ENCODE measurements at regions not wholly inside any gene's neighbourhood (a gene's known extent, or its start where the extent isn't known, plus 50 kb on each side); places are given as distances from the start of the nearest gene placed in this dataset.
A peak's percentile ranks its signal among the peaks of the same experiment; 100 is the strongest.

GRCh38 chr2:19114754-19115231, 243.6 kb downstream of the OSR1 start:
- Histone ChIP-seq H3K9me3 (replicated peaks in 1 of 2; ENCODE audit: control insufficient read depth in 1 of 2, insufficient read depth in 1 of 2, low read length in 2 of 2) (peaks cover 0 to 15% of the 10 kb centered on the region in 2 donors), H3K79me2 (ENCODE audit: insufficient read depth, low read length) (no peaks in the 10 kb centered on the region), H3K9ac (ENCODE audit: insufficient read depth, low read length, poor library complexity, severe bottlenecking) (no peak overlapping the region), H4K20me1 (ENCODE audit: insufficient read depth, low read length) (no peaks in the 10 kb centered on the region), H2AFZ (ENCODE audit: insufficient read depth, low read depth, low read length, poor library complexity, severe bottlenecking) (no peak overlapping the region), H3K27ac (ENCODE audit: low read depth in 1 of 2, low read length in 2 of 2) (no peak overlapping the region), H3K4me1 (ENCODE audit: control insufficient read depth in 1 of 2, insufficient read depth in 2 of 2, low read length in 2 of 2) (no peaks in the 10 kb centered on the region), H3K4me3 (replicated peaks in 1 of 3; ENCODE audit: low read depth in 2 of 3, low read length in 3 of 3) (no peak overlapping the region), H3K27me3 (ENCODE audit: control insufficient read depth in 2 of 2, insufficient read depth in 2 of 2, low read length in 2 of 2) (no peaks in the 10 kb centered on the region), H3K36me3 (replicated peaks in 1 of 2; ENCODE audit: control insufficient read depth in 1 of 2, insufficient read depth in 2 of 2, low read length in 2 of 2) (no peaks in the 10 kb centered on the region), H3K4me2 (replicated peaks; ENCODE audit: extremely low read depth, low read length, poor library complexity, severe bottlenecking) (no peak overlapping the region)
- intact Hi-C loops (cut with micrococcal nuclease), result no loop called here
- H3K36me3 Mint-ChIP-seq, result no peaks in the 10 kb centered on the region
- H3K27me3 Mint-ChIP-seq (ENCODE audit: low read depth in 3 of 3), result peaks cover 0 to 4% (median 3%) of the 10 kb centered on the region in 3 donors
- TF ChIP-seq CTCF (IDR thresholded peaks at IDR 0.05), result no peak
- H3K4me3 Mint-ChIP-seq, result peak overlapping the region in 1 of 2 donors; percentile 9
- no peaks in the 10 kb centered on the region for H3K4me1 Mint-ChIP-seq
- H3K27ac Mint-ChIP-seq, result no peak overlapping the region
- H3K9me3 Mint-ChIP-seq, result peaks cover 2 to 21% (median 8%) of the 10 kb centered on the region in 7 donors
- DNase-seq, result no peak

- no peak overlapping the region for H2AFZ ChIP-seq (ENCODE audit: insufficient read depth, low read depth, low read length, poor library complexity, severe bottlenecking)
- no peak overlapping the region for H3K9ac ChIP-seq (ENCODE audit: insufficient read depth, low read length, poor library complexity, severe bottlenecking)
- Mint-ChIP-seq H3K4me1 (no peaks in the 10 kb centered on the region), H3K27ac (no peak overlapping the region), H3K4me3 (no peak overlapping the region), H3K9me3 (peaks cover 2 to 21% (median 8%) of the 10 kb centered on the region in 7 donors), H3K36me3 (no peaks in the 10 kb centered on the region), H3K27me3 (ENCODE audit: low read depth in 3 of 3) (peaks cover 0 to 7% (median 1%) of the 10 kb centered on the region in 3 donors)
- TF ChIP-seq CTCF (IDR thresholded peaks at IDR 0.05), result no peak
- H3K27me3 ChIP-seq (ENCODE audit: control insufficient read depth in 2 of 2, insufficient read depth in 2 of 2, low read length in 2 of 2), result no peaks in the 10 kb centered on the region
- H4K20me1 ChIP-seq (ENCODE audit: insufficient read depth, low read length), result no peaks in the 10 kb centered on the region
- no peak overlapping the region for H3K27ac ChIP-seq (ENCODE audit: low read depth in 1 of 2, low read length in 2 of 2)
- no peak for DNase-seq
- H3K4me2 ChIP-seq (replicated peaks; ENCODE audit: extremely low read depth, low read length, poor library complexity, severe bottlenecking), result no peak overlapping the region
- H3K4me1 ChIP-seq (ENCODE audit: control insufficient read depth in 1 of 2, insufficient read depth in 2 of 2, low read length in 2 of 2), result no peaks in the 10 kb centered on the region
- peaks cover 0 to 15% of the 10 kb centered on the region in 2 donors for H3K9me3 ChIP-seq (replicated peaks in 1 of 2; ENCODE audit: control insufficient read depth in 1 of 2, insufficient read depth in 1 of 2, low read length in 2 of 2)
- H3K79me2 ChIP-seq (ENCODE audit: insufficient read depth, low read length), result no peaks in the 10 kb centered on the region
- WGBS (ENCODE audit: insufficient coverage), result no CpG with 5 or more reads among the region's 1 CpG
- H3K36me3 ChIP-seq (replicated peaks in 1 of 2; ENCODE audit: control insufficient read depth in 1 of 2, insufficient read depth in 2 of 2, low read length in 2 of 2), result no peaks in the 10 kb centered on the region
- H3K4me3 ChIP-seq (replicated peaks in 1 of 3; ENCODE audit: low read depth in 2 of 3, low read length in 3 of 3), result no peak overlapping the region
- intact Hi-C loops (cut with micrococcal nuclease), result no loop called here
These were observed 244.3 kb downstream of the OSR1 start for GRCh38 chr2:19114126-19114525.

Data from CD14-positive monocyte (primary cell).